NCI-H2196 (cell line): ENCODE measurements at regions not wholly inside any gene's neighbourhood (a gene's known extent, or its start where the extent isn't known, plus 50 kb on each side); places are given as distances from the start of the nearest gene placed in this dataset.
"Not testable (repeated sequence)": the region's sequence is repeated elsewhere in the genome, so short reads cannot be mapped to it uniquely, and the experiment has no call there.

ENCODE experiments used
- DNase-seq: peaks from one replicate; lab custom pipeline; 2025; ENCODE audit not compliant: unreplicated experiment; lab: John Stamatoyannopoulos, UW

- not testable (repeated sequence) for DNase-seq
These were observed 120.2 kb upstream of the LDB2 start for GRCh38 chr4:17018621-17019020.

DNA sequence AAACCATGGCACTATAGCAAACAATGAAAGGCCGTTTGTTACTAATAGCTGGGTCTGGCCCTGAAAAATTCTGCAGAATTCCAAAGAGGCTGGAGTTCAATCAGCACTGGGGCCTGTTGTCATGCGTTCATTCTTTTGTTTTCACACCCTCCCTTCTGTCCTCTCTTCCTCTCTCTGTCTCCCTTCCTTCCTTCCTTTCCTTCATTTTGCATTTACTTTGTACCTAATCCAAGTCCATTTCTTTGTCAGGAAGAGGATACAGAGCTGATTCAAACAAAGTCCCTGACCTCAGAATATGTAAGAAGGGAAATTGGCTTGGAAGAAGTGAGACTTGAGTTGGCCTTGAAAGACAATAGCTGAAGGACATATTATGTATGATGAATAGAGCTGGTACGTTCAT is 119.6 kb upstream of the LDB2 start:
- no peak for DNase-seq

DNA sequence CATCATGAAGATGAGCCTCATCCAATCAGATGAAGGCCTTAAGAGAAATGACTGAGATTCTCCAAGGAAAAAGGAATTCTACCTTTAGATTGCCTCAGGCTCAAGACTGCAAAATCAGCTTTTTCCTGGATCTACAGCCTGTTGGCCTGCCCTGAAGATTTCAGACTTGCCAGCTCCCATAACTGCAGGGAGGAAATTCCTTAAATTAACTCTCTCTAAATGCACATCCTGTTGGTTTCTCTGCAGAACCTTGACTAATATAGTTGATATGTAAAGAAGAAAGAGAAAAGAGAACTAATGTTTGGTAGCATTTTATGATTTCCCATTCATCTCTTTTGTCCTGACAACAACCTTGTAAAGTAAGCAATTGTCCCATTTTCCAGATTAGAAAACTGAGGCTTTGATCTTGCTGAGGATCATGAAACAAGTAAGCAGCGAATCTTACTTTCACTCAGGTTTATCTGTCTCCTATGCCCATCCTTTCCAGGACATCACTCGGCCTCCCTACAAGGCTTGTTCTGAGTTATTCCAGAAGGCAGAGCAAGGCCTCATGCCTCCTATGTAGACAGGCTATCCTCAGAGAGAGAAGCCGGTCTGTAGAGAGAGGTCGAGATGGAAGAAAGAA is 115.0 kb upstream of the LDB2 start:
- DNase-seq = no peak

- DNase-seq = no peak
These were observed 114.0 kb upstream of the LDB2 start for GRCh38 chr4:17012451-17012850.

GRCh38 chr4:17010426-17011087 is 112.1 kb upstream of the LDB2 start:
- no peak for DNase-seq

DNA sequence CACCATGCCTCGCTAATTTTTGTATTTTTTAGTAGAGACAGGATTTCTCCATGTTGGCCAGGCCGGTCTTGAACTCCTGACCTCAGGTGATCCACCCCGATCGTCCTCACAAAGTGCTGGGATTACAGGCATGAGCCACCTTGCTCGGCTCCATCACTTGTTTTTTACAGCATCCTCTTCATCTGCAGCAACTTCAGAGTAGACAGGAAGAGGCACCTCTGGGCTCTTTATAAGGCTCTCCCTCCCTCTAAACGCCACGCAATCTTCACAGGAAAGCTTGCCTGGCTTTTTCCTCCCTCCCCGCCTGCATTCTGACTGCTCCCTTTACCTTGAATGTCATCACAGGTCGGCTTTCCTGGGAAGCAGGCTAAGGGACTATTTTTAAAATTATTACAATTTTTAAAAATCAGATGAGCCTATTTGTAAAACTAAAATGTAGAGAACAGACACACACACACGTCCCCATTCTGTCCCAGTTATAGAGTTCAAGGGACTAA is 111.5 kb upstream of the LDB2 start:
- no peak for DNase-seq

DNA sequence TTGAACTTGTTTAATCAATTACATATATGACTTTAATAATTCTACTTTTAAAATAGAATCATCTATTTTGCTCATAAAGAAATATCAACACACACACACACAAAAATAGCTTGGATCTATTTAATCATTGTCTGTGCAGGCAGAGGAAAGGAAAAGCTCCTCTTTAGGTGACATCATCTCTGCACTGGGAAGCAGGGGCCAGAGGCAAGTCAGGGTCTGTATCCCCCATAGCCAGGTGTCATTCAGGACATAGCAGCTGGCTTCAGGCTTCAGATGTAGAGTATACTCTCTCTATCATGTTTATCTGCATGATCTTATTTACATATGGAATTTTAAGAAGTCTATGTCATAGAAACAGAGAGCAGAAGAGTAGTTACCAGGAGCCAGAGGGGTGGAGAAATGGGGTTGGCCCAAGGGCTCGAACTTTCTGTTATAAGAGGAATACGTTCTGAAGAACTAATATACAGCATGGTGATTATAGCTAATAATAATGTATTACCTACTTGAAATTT is 110.4 kb upstream of the LDB2 start:
- no peak for DNase-seq

- DNase-seq = not testable (repeated sequence)
These were observed 105.4 kb upstream of the LDB2 start for GRCh38 chr4:17003606-17004392.

GRCh38 chr4:16995451-16995850 is 97.0 kb upstream of the LDB2 start:
- DNase-seq = no peak

DNA sequence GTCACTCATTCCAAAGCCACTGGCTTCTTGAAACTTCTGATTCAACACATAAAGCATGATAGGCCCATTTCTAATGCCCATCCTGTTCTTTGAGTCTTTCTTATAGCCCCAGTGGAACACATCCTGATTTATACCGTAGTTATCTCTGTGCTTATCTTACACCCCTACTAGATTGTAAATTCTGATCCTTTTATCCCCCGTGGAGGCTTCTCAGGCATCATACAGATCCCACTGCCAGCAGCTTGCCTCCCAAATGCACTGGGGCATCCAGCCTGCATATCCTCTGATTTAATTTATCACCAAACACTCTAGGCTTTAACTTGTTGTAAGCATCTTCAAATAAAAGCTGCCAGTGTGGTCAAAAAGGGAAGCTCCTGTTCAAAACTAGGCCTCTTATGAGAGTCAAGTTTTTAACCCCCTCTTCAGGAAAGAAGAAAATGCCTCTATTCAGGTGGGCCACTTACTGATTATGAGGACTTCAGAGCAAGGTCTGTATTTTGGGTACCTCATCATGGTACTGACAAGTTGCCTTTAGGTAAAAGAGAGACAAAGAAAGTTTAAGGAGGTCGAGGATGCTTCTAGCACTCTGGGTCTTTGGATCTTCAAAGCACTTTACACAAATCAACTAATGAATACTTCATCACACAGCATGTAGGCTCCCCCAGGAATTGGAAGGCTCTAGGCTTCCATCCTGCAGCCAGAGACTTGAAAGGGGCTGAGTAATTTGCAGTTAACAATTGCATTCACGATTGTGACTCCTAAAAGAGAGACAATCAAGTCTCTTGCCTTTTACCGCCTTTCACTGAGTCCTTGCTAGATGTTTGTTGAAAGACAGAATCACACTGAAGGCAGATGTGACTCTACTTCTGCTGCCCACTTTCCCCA is 95.8 kb upstream of the LDB2 start:
- DNase-seq = no peak

DNA sequence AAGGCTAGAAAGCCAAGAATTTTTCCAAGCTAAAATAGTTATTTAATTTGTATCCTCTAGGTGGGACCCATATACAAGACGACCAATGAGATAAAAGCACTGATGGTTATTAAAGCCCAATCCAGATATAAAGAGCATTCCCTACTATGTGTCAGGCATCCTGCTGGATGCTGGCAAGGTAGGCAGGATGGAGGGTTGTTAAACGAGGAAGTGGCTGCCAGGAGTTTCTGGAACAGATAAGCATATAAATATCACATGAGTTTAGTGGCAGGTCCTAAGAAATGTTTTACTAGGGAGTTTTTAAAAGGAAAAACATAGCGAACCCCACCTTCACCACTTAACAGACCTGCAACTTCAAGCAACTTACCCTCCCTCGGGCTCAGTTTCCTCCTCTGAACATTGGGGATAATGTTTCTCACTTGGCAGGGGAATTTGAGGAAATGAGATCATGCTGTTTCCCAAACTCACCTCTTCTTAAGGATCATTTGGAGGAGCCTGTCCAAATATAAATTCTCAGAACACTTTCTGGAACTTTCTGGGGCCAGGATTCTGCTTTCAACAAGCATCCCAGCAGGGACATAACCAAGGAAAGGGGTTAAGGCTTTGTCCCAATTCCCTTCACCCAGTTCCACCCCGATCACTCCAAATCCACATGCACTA is 94.3 kb upstream of the LDB2 start:
- no peak for DNase-seq

- no peak for DNase-seq
These were observed 93.0 kb upstream of the LDB2 start for GRCh38 chr4:16991450-16991849.

DNA sequence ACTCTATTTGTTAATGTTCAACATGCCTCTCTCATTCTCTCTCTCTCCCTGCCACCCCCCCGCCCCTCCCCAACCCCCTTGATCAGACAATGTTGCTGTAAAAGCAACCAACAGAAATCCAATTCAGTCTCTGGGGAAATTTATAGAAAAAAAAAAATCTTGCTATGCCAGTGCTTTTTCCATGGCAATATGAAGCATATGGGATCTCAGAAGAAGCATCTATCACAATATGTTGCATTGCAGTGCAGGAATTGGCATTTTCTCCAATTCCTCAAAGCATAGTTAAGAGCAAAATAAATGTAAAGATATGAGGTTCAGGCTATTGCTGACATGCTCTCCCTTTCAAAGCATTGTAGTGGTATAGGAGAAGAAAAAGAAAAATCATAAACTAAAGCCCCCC is 90.9 kb upstream of the LDB2 start:
- DNase-seq = no peak

GRCh38 chr4:16988814-16989213 is 90.4 kb upstream of the LDB2 start:
- DNase-seq = no peak

DNA sequence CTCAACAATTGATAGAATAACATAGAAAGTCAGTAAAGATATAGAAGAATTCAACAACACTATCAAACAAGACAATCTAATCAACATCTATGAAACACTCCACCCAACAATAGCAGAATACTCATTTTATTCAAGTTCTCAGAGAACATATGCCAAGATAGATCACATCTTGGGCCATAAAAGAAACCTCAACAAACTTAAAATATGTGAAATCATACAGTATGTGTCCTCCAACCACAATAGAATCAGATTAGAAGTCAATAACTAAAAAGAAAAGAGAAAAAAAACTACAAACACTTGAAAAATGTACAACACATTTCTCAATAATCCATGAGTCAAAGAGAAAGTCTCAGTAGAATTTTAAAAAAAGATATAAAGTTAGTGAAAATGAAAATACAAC is 78.6 kb upstream of the LDB2 start:
- no peak for DNase-seq

DNA sequence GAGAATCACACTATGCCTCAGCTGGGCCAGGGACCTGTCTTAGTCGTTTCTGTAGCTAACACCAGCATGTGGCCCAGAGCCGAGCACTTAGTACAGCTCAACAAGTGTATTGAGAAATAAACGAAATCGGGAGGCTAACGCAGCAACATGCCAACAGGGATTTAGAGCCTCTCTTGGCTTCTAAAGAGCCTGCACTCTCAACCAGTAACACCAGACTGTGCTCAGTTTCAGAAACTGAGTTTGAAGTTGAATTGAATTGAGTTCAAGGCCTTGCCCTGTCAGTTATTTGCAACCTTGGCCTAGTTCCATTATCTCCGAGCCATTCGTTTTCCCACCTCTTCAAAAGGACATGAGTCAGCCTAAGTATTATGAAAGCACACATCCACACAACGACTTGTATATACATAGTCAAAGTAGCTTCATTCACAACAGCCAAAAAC is 71.3 kb upstream of the LDB2 start:
- DNase-seq = no peak

GRCh38 chr4:16967722-16968121 is 69.3 kb upstream of the LDB2 start:
- DNase-seq = no peak

DNA sequence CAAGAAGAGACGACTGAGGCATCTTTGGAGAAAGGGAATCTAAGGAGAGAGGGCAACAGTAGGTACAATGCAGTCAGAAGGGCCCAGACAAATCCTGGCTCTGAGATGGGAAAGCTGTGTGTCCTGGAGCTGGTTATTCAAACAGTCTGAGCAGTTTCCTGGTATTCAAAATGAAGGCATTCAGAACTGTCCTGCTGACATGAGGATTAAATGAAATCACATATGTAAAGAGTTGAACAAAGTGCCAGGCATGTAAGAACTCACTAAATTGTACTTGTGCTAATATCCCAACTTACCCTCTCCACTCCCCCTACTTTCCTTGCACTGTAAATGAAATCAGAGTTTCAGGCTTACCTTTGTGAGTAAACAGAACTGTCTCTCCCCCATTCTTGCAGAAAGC is 60.9 kb upstream of the LDB2 start:
- DNase-seq = no peak

DNA sequence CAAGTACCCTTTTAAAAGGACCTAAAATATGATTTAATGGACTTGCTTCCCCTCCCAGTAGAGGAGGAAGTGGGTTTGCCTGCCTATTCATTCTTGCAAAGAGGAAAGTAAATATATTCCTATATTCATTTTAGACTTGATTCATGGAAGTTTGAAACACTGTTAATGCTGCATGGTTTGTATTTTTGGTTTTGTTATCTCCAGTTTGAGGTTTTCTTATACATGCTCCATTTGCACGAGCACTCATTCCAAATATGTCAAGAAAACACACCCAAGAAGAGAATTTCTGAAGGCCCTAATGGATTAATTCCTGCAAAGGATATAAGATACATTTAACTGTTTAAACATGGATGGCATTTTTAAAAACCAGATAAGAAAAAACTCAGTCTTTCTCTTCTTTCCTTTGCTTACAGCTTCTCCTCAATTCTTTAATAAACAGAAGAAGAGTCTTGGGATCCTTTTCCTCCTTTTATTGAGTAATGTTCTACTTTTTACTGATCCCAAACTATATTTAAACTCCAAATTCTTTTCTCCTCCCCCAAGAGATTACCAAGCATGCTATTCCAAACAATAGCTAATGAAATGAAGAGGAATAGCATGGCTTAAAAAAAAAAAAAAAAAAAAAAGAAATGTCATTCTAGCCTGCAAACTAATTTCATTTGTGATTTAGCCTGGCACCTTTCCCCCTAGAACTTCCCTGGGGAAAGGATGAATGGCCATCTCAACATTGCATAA is 54.6 kb upstream of the LDB2 start:
- DNase-seq = no peak

- DNase-seq = no peak
These were observed 54.0 kb upstream of the LDB2 start for GRCh38 chr4:16952462-16952871.
